ENCODE measurements at regions not wholly inside any gene's neighbourhood (a gene's known extent, or its start where the extent isn't known, plus 50 kb on each side); places are given as distances from the start of the nearest gene placed in this dataset.

DNA sequence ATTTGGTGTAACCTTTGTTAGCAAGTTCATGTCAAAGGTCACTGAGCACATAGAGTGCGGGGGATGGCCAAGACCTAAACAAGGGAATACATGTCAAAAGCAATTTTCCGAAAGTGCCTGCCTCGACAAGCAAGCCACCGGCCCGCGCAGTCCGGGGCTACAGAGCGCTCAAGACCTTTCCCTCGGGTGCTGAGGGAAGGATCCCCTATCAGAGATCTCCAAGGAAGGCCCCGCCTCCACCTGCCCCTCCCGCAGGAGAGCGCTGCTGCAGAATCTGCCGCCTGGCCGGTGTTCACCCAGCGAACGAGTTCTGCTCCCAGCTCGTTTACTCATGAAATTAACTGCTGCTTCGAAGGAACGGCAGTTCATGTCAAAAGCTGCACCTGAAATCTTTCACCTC lies 252.7 kb downstream of the BMP7 start:
- 12% methylated on average over 19 of the region's 19 CpGs; no CpG with 5 or more reads in 1 of the 2 donors for WGBS, 2 donors (ENCODE audit: low coverage in 1 of 2)
- no peaks in the 10 kb centered on the region for H3K4me1 ChIP-seq
- intact Hi-C loops (cut with DNase I; ENCODE audit: low total_unique reads): no loop called here
- H3K36me3 ChIP-seq: no peaks in the 10 kb centered on the region
- H3K27ac ChIP-seq: no peak overlapping the region
- H3K4me3 ChIP-seq: no peak overlapping the region
- peaks cover 40% of the 10 kb centered on the region for H3K27me3 ChIP-seq
- in situ Hi-C loops (cut with MboI; ENCODE audit: low pct_ligation_motif_present in 1 of 4, low pct_unique_long_range_greater_than_20kb in 1 of 4, low sequenced_read_pairs in 3 of 4): no loop called here
- no peaks in the 10 kb centered on the region for H3K9me3 ChIP-seq
- TF ChIP-seq CTCF (IDR thresholded peaks at IDR 0.05) (no peak), EP300 (IDR thresholded peaks at IDR 0.05; ENCODE audit: low read depth) (no peak), POLR2AphosphoS5 (IDR thresholded peaks at IDR 0.05) (no peak), POLR2A (IDR thresholded peaks at IDR 0.05) (no peak)
- no peak for DNase-seq

- in situ Hi-C loops (cut with MboI; ENCODE audit: low pct_ligation_motif_present in 1 of 4, low pct_unique_long_range_greater_than_20kb in 1 of 4, low sequenced_read_pairs in 3 of 4) (no loop called here), intact Hi-C loops (cut with DNase I; ENCODE audit: low total_unique reads) (no loop called here)
- peaks cover 28% of the 10 kb centered on the region for H3K27me3 ChIP-seq
- DNase-seq: no peak
- 0 to 32% methylated on average over 1 to 9 of the region's 9 CpGs for WGBS, 2 donors (ENCODE audit: low coverage in 1 of 2)
- TF ChIP-seq POLR2AphosphoS5 (IDR thresholded peaks at IDR 0.05) (no peak), EP300 (IDR thresholded peaks at IDR 0.05; ENCODE audit: low read depth) (no peak), CTCF (IDR thresholded peaks at IDR 0.05) (no peak), POLR2A (IDR thresholded peaks at IDR 0.05) (no peak)
- H3K36me3 ChIP-seq: no peaks in the 10 kb centered on the region
- H3K9me3 ChIP-seq: no peaks in the 10 kb centered on the region
- no peaks in the 10 kb centered on the region for H3K4me1 ChIP-seq
- H3K27ac ChIP-seq: no peak overlapping the region
- no peak overlapping the region for H3K4me3 ChIP-seq
Measured at GRCh38 chr20:57020364-57020763, 246.1 kb downstream of the BMP7 start.

- WGBS, 2 donors (ENCODE audit: low coverage in 1 of 2): 63 to 70% methylated on average over 2 to 6 of the region's 6 CpGs
- no peak for TF ChIP-seq POLR2A (IDR thresholded peaks at IDR 0.05)
- TF ChIP-seq POLR2AphosphoS5 (IDR thresholded peaks at IDR 0.05): no peak
- no peak for TF ChIP-seq EP300 (IDR thresholded peaks at IDR 0.05; ENCODE audit: low read depth)
- no peak for TF ChIP-seq CTCF (IDR thresholded peaks at IDR 0.05)
- no peaks in the 10 kb centered on the region for H3K4me1 ChIP-seq
- no peaks in the 10 kb centered on the region for H3K36me3 ChIP-seq
- no peak overlapping the region for H3K4me3 ChIP-seq
- intact Hi-C loops (cut with DNase I; ENCODE audit: low total_unique reads) (no loop called here), in situ Hi-C loops (cut with MboI; ENCODE audit: low pct_ligation_motif_present in 1 of 4, low pct_unique_long_range_greater_than_20kb in 1 of 4, low sequenced_read_pairs in 3 of 4) (no loop called here)
- H3K27me3 ChIP-seq: peaks cover 26% of the 10 kb centered on the region
- DNase-seq: no peak
- H3K27ac ChIP-seq: no peak overlapping the region
- H3K9me3 ChIP-seq: no peaks in the 10 kb centered on the region
Measured at GRCh38 chr20:57022306-57022705, 244.1 kb downstream of the BMP7 start.

DNA sequence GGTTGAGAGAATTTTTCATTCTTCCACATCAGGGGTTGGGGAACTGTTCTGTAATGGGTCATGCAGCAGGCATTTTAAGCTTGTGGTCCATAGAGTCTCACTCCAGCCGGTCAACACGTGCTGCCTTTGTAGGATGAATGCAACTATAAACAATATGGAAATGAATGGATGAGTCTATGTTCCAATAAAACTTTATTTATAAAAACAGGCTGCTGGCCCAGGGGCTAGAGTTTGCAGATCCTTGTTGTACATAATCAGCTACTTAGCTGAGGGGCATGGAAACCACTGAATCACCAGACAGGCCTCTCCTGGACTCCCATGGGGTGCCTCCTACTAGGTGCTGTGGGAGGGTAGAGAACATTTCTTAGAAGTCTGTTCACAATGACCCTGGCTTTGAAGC lies 243.4 kb downstream of the BMP7 start:
- no peaks in the 10 kb centered on the region for H3K9me3 ChIP-seq
- in situ Hi-C loops (cut with MboI; ENCODE audit: low pct_ligation_motif_present in 1 of 4, low pct_unique_long_range_greater_than_20kb in 1 of 4, low sequenced_read_pairs in 3 of 4): no loop called here
- no peaks in the 10 kb centered on the region for H3K36me3 ChIP-seq
- no peak for DNase-seq
- peaks cover 21% of the 10 kb centered on the region for H3K27me3 ChIP-seq
- 60 to 83% methylated on average over 2 of the region's 2 CpGs for WGBS, 2 donors (ENCODE audit: low coverage in 1 of 2)
- intact Hi-C loops (cut with DNase I; ENCODE audit: low total_unique reads): no loop called here
- H3K4me3 ChIP-seq: no peak overlapping the region
- H3K27ac ChIP-seq: no peak overlapping the region
- no peaks in the 10 kb centered on the region for H3K4me1 ChIP-seq
- TF ChIP-seq POLR2A (IDR thresholded peaks at IDR 0.05) (no peak), EP300 (IDR thresholded peaks at IDR 0.05; ENCODE audit: low read depth) (no peak)

DNA sequence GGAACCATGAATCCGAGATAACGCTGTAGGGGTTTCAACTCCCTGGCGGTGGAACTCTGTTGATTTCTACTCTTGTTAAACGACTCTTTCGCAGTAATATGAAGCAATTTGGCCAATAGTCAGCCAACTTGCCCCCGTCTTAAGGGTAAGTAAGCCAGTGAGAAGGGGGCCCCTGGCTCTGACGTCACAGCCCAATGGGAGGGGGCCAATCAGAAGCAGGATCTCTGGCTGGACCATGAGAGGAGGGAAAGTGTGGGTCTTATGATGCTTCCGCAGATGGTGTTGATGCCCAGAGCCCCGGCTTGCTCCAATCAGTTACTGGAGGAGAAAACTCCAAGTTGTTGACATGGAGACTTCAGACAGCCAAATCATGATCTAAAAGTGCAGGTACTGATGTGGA lies 242.4 kb downstream of the BMP7 start:
- peaks cover 21% of the 10 kb centered on the region for H3K27me3 ChIP-seq
- DNase-seq: no peak
- intact Hi-C loops (cut with DNase I; ENCODE audit: low total_unique reads) (no loop called here), in situ Hi-C loops (cut with MboI; ENCODE audit: low pct_ligation_motif_present in 1 of 4, low pct_unique_long_range_greater_than_20kb in 1 of 4, low sequenced_read_pairs in 3 of 4) (no loop called here)
- 91% methylated on average over 9 of the region's 9 CpGs; no CpG with 5 or more reads in 1 of the 2 donors for WGBS, 2 donors (ENCODE audit: low coverage in 1 of 2)
- no peak overlapping the region for H3K27ac ChIP-seq
- H3K4me1 ChIP-seq: no peaks in the 10 kb centered on the region
- H3K4me3 ChIP-seq: no peak overlapping the region
- no peaks in the 10 kb centered on the region for H3K36me3 ChIP-seq
- TF ChIP-seq EP300 (IDR thresholded peaks at IDR 0.05; ENCODE audit: low read depth) (no peak), CTCF (IDR thresholded peaks at IDR 0.05) (no peak), POLR2A (IDR thresholded peaks at IDR 0.05) (no peak), POLR2AphosphoS5 (IDR thresholded peaks at IDR 0.05) (no peak)
- H3K9me3 ChIP-seq: no peaks in the 10 kb centered on the region
